Activated naive CD4-positive, alpha-beta T cell treated with anti-CD3 and anti-CD28 coated beads for 36 hours (primary cell): ENCODE measurements at regions not wholly inside any gene's neighbourhood (a gene's known extent, or its start where the extent isn't known, plus 50 kb on each side); places are given as distances from the start of the nearest gene placed in this dataset.

Experiments
- CTCF ChIA-PET: fragments of 350-600 bp; sonication (Branson Sonifier 250); formaldehyde crosslinking; loops from one replicate; lab custom pipeline; 2021; ENCODE audit warnings: antibody characterized with exemption; lab: Charles Lee
- DNase-seq: peaks from one replicate; pipeline ENCODE4 v3.0.0-alpha.2; 2020
- H3K27ac Mint-ChIP-seq: one replicate; pipeline ENCODE4 v1.8.0; 2021; ENCODE audit warnings: mild to moderate bottlenecking, mixed read lengths
- H3K27me3 Mint-ChIP-seq: one replicate; pipeline ENCODE4 v1.8.0; 2021; ENCODE audit warnings: low read depth, mixed read lengths
- H3K36me3 Mint-ChIP-seq: one replicate; pipeline ENCODE4 v1.8.0; 2021; ENCODE audit warnings: low read depth, mixed read lengths
- H3K4me1 Mint-ChIP-seq: one replicate; pipeline ENCODE4 v1.8.0; 2021; ENCODE audit warnings: low read depth, mixed read lengths
- H3K4me3 Mint-ChIP-seq: one replicate; pipeline ENCODE4 v1.8.0; 2021; ENCODE audit warnings: mild to moderate bottlenecking, moderate library complexity, mixed read lengths
- H3K9me3 Mint-ChIP-seq: one replicate; pipeline ENCODE4 v1.8.0; 2021; ENCODE audit warnings: mixed read lengths
- intact Hi-C: fragments of 100-400 bp; cut with micrococcal nuclease; formaldehyde crosslinking; loops from one replicate; pipeline ENCODE4 v1.15.1; 2023

GRCh38 chr4:4727536-4727935, 131.9 kb upstream of the MSX1 start:
- Mint-ChIP-seq H3K36me3 (peaks cover 20% of the 10 kb centered on the region), H3K4me3 (no peak overlapping the region), H3K27ac (no peak overlapping the region), H3K27me3 (no peaks in the 10 kb centered on the region), H3K9me3 (peaks cover 32% of the 10 kb centered on the region), H3K4me1 (no peaks in the 10 kb centered on the region)
- intact Hi-C loops = no loop called here
- no peak for DNase-seq
- CTCF ChIA-PET = interaction anchor here (0.7 kb wide), 1 partner anchor 240 kb away, joined by 3 read pairs; no protein-coding TSS in a partner anchor

- Mint-ChIP-seq H3K9me3 (peaks cover 34% of the 10 kb centered on the region), H3K27ac (no peak overlapping the region), H3K4me3 (no peak overlapping the region), H3K27me3 (no peaks in the 10 kb centered on the region), H3K4me1 (no peaks in the 10 kb centered on the region), H3K36me3 (peaks cover 21% of the 10 kb centered on the region)
- no peak for DNase-seq
- intact Hi-C loops = no loop called here
- CTCF ChIA-PET = no interaction called here
Observed at GRCh38 chr4:4726051-4726450, 133.4 kb upstream of the MSX1 start.

GRCh38 chr4:4724321-4724720, 135.1 kb upstream of the MSX1 start:
- H3K27ac Mint-ChIP-seq = no peak overlapping the region
- DNase-seq = no peak
- H3K27me3 Mint-ChIP-seq = no peaks in the 10 kb centered on the region
- H3K9me3 Mint-ChIP-seq = peaks cover 32% of the 10 kb centered on the region
- CTCF ChIA-PET = no interaction called here
- no peaks in the 10 kb centered on the region for H3K4me1 Mint-ChIP-seq
- intact Hi-C loops = no loop called here
- peaks cover 19% of the 10 kb centered on the region for H3K36me3 Mint-ChIP-seq
- no peak overlapping the region for H3K4me3 Mint-ChIP-seq

- DNase-seq = no peak
- Mint-ChIP-seq H3K9me3 (peaks cover 26% of the 10 kb centered on the region), H3K36me3 (peaks cover 21% of the 10 kb centered on the region), H3K4me1 (no peaks in the 10 kb centered on the region), H3K27ac (no peak overlapping the region), H3K4me3 (no peak overlapping the region), H3K27me3 (no peaks in the 10 kb centered on the region)
- intact Hi-C loops = no loop called here
- CTCF ChIA-PET = no interaction called here
Observed at GRCh38 chr4:4721636-4722035, 137.8 kb upstream of the MSX1 start.

GRCh38 chr4:4720646-4721045, 138.8 kb upstream of the MSX1 start:
- no peak for DNase-seq
- intact Hi-C loops = no loop called here
- CTCF ChIA-PET = no interaction called here
- Mint-ChIP-seq H3K9me3 (peaks cover 17% of the 10 kb centered on the region), H3K27me3 (no peaks in the 10 kb centered on the region), H3K36me3 (peaks cover 12% of the 10 kb centered on the region), H3K27ac (no peak overlapping the region), H3K4me3 (no peak overlapping the region), H3K4me1 (no peaks in the 10 kb centered on the region)

GRCh38 chr4:4719436-4719835, 140.0 kb upstream of the MSX1 start:
- no peaks in the 10 kb centered on the region for H3K4me1 Mint-ChIP-seq
- no peak overlapping the region for H3K4me3 Mint-ChIP-seq
- H3K36me3 Mint-ChIP-seq = peaks cover 7% of the 10 kb centered on the region
- no peak for DNase-seq
- H3K9me3 Mint-ChIP-seq = peaks cover 10% of the 10 kb centered on the region
- intact Hi-C loops = no loop called here
- H3K27me3 Mint-ChIP-seq = no peaks in the 10 kb centered on the region
- CTCF ChIA-PET = no interaction called here
- no peak overlapping the region for H3K27ac Mint-ChIP-seq

- H3K27me3 Mint-ChIP-seq = no peaks in the 10 kb centered on the region
- peaks cover 7% of the 10 kb centered on the region for H3K36me3 Mint-ChIP-seq
- CTCF ChIA-PET = no interaction called here
- H3K27ac Mint-ChIP-seq = no peak overlapping the region
- H3K4me1 Mint-ChIP-seq = no peaks in the 10 kb centered on the region
- intact Hi-C loops = no loop called here
- H3K4me3 Mint-ChIP-seq = no peak overlapping the region
- DNase-seq = no peak
- H3K9me3 Mint-ChIP-seq = peaks cover 3% of the 10 kb centered on the region
Observed at GRCh38 chr4:4717692-4718091, 141.8 kb upstream of the MSX1 start.

- CTCF ChIA-PET = no interaction called here
- DNase-seq = no peak
- intact Hi-C loops = no loop called here
- H3K27ac Mint-ChIP-seq = no peak overlapping the region
- no peaks in the 10 kb centered on the region for H3K27me3 Mint-ChIP-seq
- H3K4me3 Mint-ChIP-seq = no peak overlapping the region
- no peaks in the 10 kb centered on the region for H3K4me1 Mint-ChIP-seq
- no peaks in the 10 kb centered on the region for H3K9me3 Mint-ChIP-seq
- peaks cover 6% of the 10 kb centered on the region for H3K36me3 Mint-ChIP-seq
Observed at GRCh38 chr4:4714331-4714730, 145.1 kb upstream of the MSX1 start.

GRCh38 chr4:4712800-4713528, 146.5 kb upstream of the MSX1 start:
- Mint-ChIP-seq H3K4me3 (no peak overlapping the region), H3K4me1 (no peaks in the 10 kb centered on the region), H3K9me3 (no peaks in the 10 kb centered on the region), H3K27ac (no peak overlapping the region), H3K27me3 (no peaks in the 10 kb centered on the region), H3K36me3 (peaks cover 9% of the 10 kb centered on the region)
- intact Hi-C loops = no loop called here
- CTCF ChIA-PET = no interaction called here
- no peak for DNase-seq

- Mint-ChIP-seq H3K4me1 (no peaks in the 10 kb centered on the region), H3K9me3 (no peaks in the 10 kb centered on the region), H3K27me3 (no peaks in the 10 kb centered on the region), H3K36me3 (peaks cover 8% of the 10 kb centered on the region), H3K27ac (no peak overlapping the region), H3K4me3 (no peak overlapping the region)
- CTCF ChIA-PET = no interaction called here
- DNase-seq = no peak
- intact Hi-C loops = no loop called here
Observed at GRCh38 chr4:4711902-4712301, 147.6 kb upstream of the MSX1 start.

- Mint-ChIP-seq H3K27ac (no peak overlapping the region), H3K4me3 (no peak overlapping the region), H3K36me3 (peaks cover 12% of the 10 kb centered on the region), H3K4me1 (no peaks in the 10 kb centered on the region), H3K9me3 (no peaks in the 10 kb centered on the region), H3K27me3 (no peaks in the 10 kb centered on the region)
- intact Hi-C loops = no loop called here
- no peak for DNase-seq
- CTCF ChIA-PET = no interaction called here
Observed at GRCh38 chr4:4709736-4710135, 149.7 kb upstream of the MSX1 start.

GRCh38 chr4:4704267-4704666, 155.2 kb upstream of the MSX1 start:
- Mint-ChIP-seq H3K4me3 (no peak overlapping the region), H3K36me3 (peaks cover 18% of the 10 kb centered on the region), H3K9me3 (no peaks in the 10 kb centered on the region), H3K27ac (no peak overlapping the region), H3K4me1 (no peaks in the 10 kb centered on the region), H3K27me3 (no peaks in the 10 kb centered on the region)
- CTCF ChIA-PET = no interaction called here
- DNase-seq = no peak
- intact Hi-C loops = no loop called here

GRCh38 chr4:4697584-4697983, 155.7 kb upstream of the STX18 start:
- no peaks in the 10 kb centered on the region for H3K27me3 Mint-ChIP-seq

More at GRCh38 chr4:4697584-4697983, 155.7 kb upstream of the STX18 start:
- no peak for DNase-seq
- Mint-ChIP-seq H3K4me3 (no peak overlapping the region), H3K36me3 (peaks cover 2% of the 10 kb centered on the region), H3K27ac (no peak overlapping the region), H3K4me1 (no peaks in the 10 kb centered on the region), H3K9me3 (no peaks in the 10 kb centered on the region)
- intact Hi-C loops = no loop called here
- CTCF ChIA-PET = no interaction called here
